Retina (tissue), 1 donor: ENCODE measurements at regions not wholly inside any gene's neighbourhood (a gene's known extent, or its start where the extent isn't known, plus 50 kb on each side); places are given as distances from the start of the nearest gene placed in this dataset.
A peak's percentile ranks its signal among the peaks of the same experiment; 100 is the strongest.
"Not testable (repeated sequence)": the region's sequence is repeated elsewhere in the genome, so short reads cannot be mapped to it uniquely, and the experiment has no call there.

Experiments used
- DNase-seq: peaks from one replicate; pipeline ENCODE4 v3.0.0-alpha.2; 2016

- DNase-seq, result no peak
These were observed 868.0 kb downstream of the FAT4 start for GRCh38 chr4:126182786-126183185.

GRCh38 chr4:126183206-126183605 is 868.5 kb downstream of the FAT4 start:
- DNase-seq, result no peak

- no peak for DNase-seq
These were observed 876.8 kb downstream of the FAT4 start for GRCh38 chr4:126191536-126191935.

GRCh38 chr4:126192506-126192905 is 877.8 kb downstream of the FAT4 start:
- no peak for DNase-seq

GRCh38 chr4:126201251-126202138 is 886.7 kb downstream of the FAT4 start:
- not testable (repeated sequence) for DNase-seq

DNA sequence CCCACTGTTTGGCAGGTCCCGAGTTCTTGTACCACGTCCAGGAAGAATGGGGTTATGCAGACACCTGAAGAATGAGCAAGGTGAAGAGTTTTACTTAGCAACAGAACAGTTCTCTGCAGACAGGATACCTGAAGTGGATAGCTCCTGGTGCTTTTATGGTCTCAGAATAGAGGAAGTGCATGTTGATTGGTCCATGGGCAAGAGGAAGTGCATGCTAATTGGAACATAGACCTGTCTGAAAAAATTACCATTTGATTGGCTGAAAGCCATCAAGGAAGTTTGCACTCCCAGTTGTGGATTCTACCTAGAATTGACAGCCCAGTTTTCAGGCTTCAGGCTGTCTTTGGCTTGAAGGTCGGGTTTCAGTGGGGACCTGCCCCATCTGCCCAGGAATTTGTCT is 887.5 kb downstream of the FAT4 start:
- DNase-seq, result no peak

DNA sequence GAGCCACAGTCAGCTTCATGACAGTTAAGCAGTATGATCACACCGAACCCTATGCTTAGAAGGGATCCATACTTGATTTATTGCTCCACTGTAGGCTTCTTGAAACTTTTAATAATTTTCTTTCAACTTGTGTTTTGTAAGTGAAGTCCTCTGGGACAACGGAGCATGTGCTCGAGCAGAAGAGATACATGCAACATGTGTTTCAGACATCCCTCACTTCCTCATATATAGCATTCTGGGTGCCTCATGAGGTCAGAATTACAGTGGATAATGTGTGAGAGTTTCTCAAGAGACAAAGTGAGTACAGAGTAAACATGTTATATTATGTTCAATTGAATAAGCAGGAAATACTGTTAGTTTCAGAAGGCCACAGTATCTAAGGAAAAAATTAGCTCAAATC is 893.2 kb downstream of the FAT4 start:
- no peak for DNase-seq

- no peak for DNase-seq
These were observed 894.4 kb downstream of the FAT4 start for GRCh38 chr4:126209147-126209546.

GRCh38 chr4:126213996-126214395 is 899.2 kb downstream of the FAT4 start:
- DNase-seq, result no peak

- DNase-seq, result no peak
These were observed 901.0 kb downstream of the FAT4 start for GRCh38 chr4:126215759-126216158.

DNA sequence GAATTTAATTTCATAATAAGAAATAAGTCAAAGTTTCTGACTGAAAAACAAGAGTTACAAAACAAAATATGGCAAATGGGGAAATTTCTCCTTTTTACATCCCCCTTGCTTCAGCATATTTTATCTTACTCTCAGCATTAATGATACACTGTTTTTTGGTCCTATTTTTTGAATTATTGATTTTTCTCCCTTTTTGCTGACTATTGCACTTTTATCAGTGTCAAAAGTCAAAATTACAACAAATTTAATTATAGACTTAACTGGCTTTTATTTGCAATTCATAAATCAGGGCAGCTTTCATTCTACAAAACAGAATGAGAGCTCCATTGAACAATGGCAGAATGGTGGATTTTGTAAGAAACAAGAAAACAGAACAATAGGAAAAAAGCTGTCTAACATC is 901.9 kb downstream of the FAT4 start:
- no peak for DNase-seq

DNA sequence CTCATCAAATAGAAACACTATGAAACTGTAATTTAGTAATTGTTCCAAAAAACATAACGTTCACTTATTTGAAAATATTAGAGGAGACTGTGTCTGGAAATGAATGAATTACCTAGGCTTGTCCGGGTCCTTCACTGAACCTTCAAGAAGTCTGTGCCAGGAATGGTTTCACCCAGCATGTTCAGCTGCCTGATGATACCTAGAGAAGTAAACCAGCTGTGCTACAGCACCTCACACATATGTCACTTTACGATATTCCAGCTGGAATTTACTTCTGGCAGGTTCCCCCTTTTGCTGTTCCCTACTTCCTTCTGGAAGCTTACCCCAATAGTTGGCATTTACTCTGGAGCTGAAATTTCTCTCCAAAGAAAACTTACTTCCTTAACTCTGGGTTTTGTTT is 906.5 kb downstream of the FAT4 start:
- no peak for DNase-seq

GRCh38 chr4:126221717-126222340 is 907.1 kb downstream of the FAT4 start:
- DNase-seq, result no peak

DNA sequence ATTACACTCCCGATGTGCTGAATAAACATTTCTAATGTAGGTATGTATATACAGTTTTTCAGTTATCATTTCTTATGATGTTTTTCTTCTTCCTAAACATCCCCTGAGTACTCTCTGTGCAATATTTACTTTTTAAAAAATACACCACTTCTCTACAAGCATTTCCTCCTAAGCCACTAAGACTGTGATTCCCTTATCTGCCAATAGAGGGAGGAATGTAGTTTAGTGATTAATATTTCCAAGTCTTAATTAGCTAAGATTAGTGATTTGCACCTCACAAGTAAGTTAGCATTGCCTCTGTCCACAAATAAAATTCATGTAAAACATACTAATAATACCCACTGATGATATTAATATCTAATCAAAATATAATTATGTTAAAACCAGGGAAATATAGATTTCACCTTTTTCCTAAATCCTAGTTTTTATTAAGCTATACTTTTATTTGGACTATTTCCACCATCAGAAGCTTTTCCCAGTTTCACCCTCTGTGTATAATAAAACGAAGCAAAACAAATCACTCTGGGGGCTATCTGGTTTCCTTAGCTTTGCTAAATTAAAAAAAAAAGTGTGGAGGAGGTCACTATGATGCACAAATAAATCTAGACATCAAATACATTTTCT is 909.1 kb downstream of the FAT4 start:
- no peak for DNase-seq

DNA sequence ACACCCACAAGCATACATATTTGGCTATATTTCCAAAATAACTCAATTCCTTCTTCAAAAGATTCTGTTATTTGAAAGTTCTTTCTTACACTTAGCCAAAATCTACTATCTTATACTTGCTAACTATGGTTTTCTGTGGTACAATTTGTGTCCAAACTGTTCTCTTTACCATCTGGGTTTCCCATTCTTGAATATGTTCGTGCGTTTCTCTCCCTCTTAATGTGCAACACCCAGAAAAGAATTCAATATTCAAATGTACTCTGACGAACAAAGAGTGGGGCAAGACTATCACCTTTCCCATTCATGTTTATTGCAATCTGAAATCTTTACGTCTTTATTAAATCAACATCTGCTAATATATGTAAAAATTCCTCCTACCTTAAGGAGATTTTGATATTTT is 912.7 kb downstream of the FAT4 start:
- no peak for DNase-seq

- DNase-seq, result no peak
These were observed 915.5 kb downstream of the FAT4 start for GRCh38 chr4:126230269-126230668.

DNA sequence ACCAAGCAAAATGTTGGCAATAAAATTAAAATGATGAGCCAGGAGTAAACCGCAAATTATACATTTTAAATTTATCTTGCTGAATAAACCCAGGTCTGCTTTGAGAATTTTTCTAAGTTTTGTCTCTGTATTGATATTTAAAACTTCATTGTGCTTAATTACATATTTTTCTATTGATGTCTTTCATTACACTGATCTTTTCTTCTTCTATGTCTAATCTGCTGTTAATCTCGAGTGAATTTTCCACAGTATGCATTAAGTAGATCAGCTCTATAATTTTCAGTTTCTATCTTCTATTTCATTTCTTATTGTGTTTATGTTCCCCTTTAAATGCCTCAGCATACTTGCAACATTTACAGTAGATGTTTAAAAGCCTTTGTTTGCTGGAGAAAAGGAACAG is 918.7 kb downstream of the FAT4 start:
- DNase-seq, result no peak

GRCh38 chr4:126238013-126238412 is 923.3 kb downstream of the FAT4 start:
- no peak for DNase-seq

- DNase-seq, result no peak
These were observed 926.9 kb downstream of the FAT4 start for GRCh38 chr4:126241634-126242033.

DNA sequence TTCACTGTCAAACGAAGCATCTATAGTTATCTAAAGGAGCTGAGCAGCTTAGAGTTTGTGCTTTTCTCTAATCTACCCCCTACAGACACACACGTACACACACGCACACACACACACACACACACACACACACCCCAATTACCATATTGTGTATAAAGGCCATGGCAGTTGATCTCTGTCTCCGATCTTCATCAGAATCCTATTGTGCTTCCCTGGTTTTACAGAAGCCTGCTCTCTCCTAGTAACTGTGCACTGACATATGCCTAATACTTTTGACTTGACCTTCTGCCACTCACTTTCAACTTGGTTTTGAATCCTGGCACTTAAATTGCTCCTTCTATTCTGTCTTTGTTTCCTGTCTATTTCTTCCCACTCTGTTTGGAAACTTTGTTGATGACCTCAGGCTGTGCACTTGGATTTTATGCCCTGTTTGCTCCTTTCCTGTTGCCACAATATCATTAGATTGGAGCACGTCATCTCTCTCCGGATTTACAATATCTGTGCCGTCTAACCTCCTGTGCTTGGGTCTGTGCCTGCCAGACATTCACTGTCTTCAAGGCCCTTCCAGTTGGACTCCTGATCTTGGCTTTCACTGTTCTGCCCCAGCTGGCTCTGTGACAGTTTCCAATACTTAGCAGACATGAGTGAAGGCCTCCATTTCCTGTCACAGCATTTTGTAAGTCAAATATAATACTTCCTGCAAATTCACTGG is 928.1 kb downstream of the FAT4 start:
- DNase-seq, result peak; percentile 42

GRCh38 chr4:126247409-126247808 is 932.7 kb downstream of the FAT4 start:
- no peak for DNase-seq

- no peak for DNase-seq
These were observed 935.3 kb downstream of the FAT4 start for GRCh38 chr4:126250006-126250405.

DNA sequence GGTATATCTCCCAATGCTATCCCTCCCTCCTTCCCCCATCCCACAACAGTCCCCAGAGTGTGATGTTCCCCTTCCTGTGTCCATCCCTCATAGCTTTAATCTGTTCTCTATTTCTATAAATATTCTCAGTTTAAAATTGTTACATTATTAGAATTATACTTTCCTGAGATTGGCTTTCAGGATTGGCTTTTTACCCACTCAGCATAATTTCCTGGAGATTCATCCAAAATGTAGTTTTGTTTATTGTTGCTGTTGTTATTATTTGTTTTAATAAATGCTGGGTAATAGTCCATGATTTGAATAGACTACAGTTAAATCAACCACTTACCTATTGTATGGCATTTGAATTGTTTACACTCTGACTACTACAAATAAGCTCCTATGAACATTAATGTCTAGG is 936.4 kb downstream of the FAT4 start:
- DNase-seq, result no peak
